ENCODE measurements at regions not wholly inside any gene's neighbourhood (a gene's known extent, or its start where the extent isn't known, plus 50 kb on each side); places are given as distances from the start of the nearest gene placed in this dataset.

DNA sequence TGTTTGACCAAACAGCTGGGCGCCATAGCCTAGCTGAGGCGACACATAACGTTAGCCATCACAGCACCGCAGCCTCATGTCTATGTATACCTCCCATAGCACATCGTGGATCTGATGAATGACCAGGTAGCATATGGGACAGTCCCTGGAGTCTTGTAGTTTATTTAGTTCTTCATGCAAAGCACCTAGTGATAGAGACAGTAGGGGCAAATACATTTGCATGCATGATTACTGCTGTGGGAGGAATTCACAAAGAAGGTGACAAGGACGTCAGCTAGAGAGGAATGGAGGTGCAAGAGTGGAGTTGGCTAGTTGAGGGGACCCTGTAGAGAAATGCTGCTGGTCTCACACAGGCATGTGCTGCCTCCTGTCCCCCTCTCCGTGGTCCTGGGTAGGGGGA, 478.9 kb upstream of the HS6ST1 start:
- TF ChIP-seq POLR2A (IDR thresholded peaks at IDR 0.05) (no peak), POLR2AphosphoS5 (IDR thresholded peaks at IDR 0.05) (no peak)
- TF ChIP-seq, protein P1, sequence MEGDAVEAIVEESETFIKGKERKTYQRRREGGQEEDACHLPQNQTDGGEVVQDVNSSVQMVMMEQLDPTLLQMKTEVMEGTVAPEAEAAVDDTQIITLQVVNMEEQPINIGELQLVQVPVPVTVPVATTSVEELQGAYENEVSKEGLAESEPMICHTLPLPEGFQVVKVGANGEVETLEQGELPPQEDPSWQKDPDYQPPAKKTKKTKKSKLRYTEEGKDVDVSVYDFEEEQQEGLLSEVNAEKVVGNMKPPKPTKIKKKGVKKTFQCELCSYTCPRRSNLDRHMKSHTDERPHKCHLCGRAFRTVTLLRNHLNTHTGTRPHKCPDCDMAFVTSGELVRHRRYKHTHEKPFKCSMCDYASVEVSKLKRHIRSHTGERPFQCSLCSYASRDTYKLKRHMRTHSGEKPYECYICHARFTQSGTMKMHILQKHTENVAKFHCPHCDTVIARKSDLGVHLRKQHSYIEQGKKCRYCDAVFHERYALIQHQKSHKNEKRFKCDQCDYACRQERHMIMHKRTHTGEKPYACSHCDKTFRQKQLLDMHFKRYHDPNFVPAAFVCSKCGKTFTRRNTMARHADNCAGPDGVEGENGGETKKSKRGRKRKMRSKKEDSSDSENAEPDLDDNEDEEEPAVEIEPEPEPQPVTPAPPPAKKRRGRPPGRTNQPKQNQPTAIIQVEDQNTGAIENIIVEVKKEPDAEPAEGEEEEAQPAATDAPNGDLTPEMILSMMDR (IDR thresholded peaks at IDR 0.05) = no peak

All from prostate gland (tissue), 2 donors.